Fibroblast of skin of scalp (primary cell): ENCODE measurements at regions not wholly inside any gene's neighbourhood (a gene's known extent, or its start where the extent isn't known, plus 50 kb on each side); places are given as distances from the start of the nearest gene placed in this dataset.

Source experiments
- DNase-seq: peaks from one replicate; pipeline ENCODE4 v3.0.0-alpha.2; 2013

GRCh38 chr6:105964979-105965760 lies 121.0 kb upstream of the PRDM1 start:
- DNase-seq, result peak; percentile 22

GRCh38 chr6:105954148-105954547 lies 132.0 kb upstream of the PRDM1 start:
- DNase-seq, result no peak

GRCh38 chr6:105952772-105953690 lies 133.1 kb upstream of the PRDM1 start:
- no peak for DNase-seq

- DNase-seq, result no peak
Measured at GRCh38 chr6:105952326-105952725, 133.8 kb upstream of the PRDM1 start.

- DNase-seq, result no peak
Measured at GRCh38 chr6:105951322-105951721, 134.8 kb upstream of the PRDM1 start.

- no peak for DNase-seq
Measured at GRCh38 chr6:105949869-105950268, 136.3 kb upstream of the PRDM1 start.

GRCh38 chr6:105943514-105943913 lies 142.6 kb upstream of the PRDM1 start:
- no peak for DNase-seq

- DNase-seq, result peak; percentile 47
Measured at GRCh38 chr6:105941621-105942412, 144.3 kb upstream of the PRDM1 start.

- DNase-seq, result no peak
Measured at GRCh38 chr6:105940990-105941389, 145.1 kb upstream of the PRDM1 start.

- DNase-seq, result no peak
Measured at GRCh38 chr6:105936972-105937371, 149.2 kb upstream of the PRDM1 start.

- no peak for DNase-seq
Measured at GRCh38 chr6:105935416-105935815, 150.7 kb upstream of the PRDM1 start.

GRCh38 chr6:105934708-105935107 lies 151.4 kb upstream of the PRDM1 start:
- no peak for DNase-seq

- no peak for DNase-seq
Measured at GRCh38 chr6:105932440-105932839, 153.7 kb upstream of the PRDM1 start.

GRCh38 chr6:105929626-105930025 lies 156.5 kb upstream of the PRDM1 start:
- no peak for DNase-seq

- no peak for DNase-seq
Measured at GRCh38 chr6:105926318-105926717, 159.8 kb upstream of the PRDM1 start.

GRCh38 chr6:105925706-105926105 lies 160.4 kb upstream of the PRDM1 start:
- no peak for DNase-seq

- no peak for DNase-seq
Measured at GRCh38 chr6:105921781-105922180, 164.4 kb upstream of the PRDM1 start.

GRCh38 chr6:105920071-105920470 lies 166.1 kb upstream of the PRDM1 start:
- no peak for DNase-seq

GRCh38 chr6:105917038-105917695 lies 169.0 kb upstream of the PRDM1 start:
- DNase-seq, result no peak

- no peak for DNase-seq
Measured at GRCh38 chr6:105911106-105911629, 175.0 kb upstream of the PRDM1 start.

- no peak for DNase-seq
Measured at GRCh38 chr6:105909106-105909505, 177.0 kb upstream of the PRDM1 start.

GRCh38 chr6:105907991-105908390 lies 178.1 kb upstream of the PRDM1 start:
- no peak for DNase-seq
